ENCODE measurements at regions not wholly inside any gene's neighbourhood (a gene's known extent, or its start where the extent isn't known, plus 50 kb on each side); places are given as distances from the start of the nearest gene placed in this dataset.

GRCh38 chr12:77274926-77275325 is 209.6 kb upstream of the E2F7 start:
- no peak for TF ChIP-seq NFE2L2 (IDR thresholded peaks at IDR 0.05; ENCODE audit: low read depth, low read length)
- no peak for TF ChIP-seq CTCF (conservative IDR thresholded peaks at IDR 0.05; ENCODE audit: low read depth, low read length)
- no peak for TF ChIP-seq POLR2A (IDR thresholded peaks at IDR 0.05; ENCODE audit: low read depth, low read length)
- TF ChIP-seq CEBPB (IDR thresholded peaks at IDR 0.05; ENCODE audit: low read depth, low read length): no peak
- no peak for TF ChIP-seq RFX5 (IDR thresholded peaks at IDR 0.05; ENCODE audit: low read depth, low read length)
- TF ChIP-seq CHD1 (IDR thresholded peaks at IDR 0.05; ENCODE audit: low read depth, low read length): no peak
- TF ChIP-seq RAD21 (IDR thresholded peaks at IDR 0.05; ENCODE audit: low read length): no peak
- no peak for TF ChIP-seq MXI1 (IDR thresholded peaks at IDR 0.05; ENCODE audit: borderline replicate concordance, low read depth, low read length)
- TF ChIP-seq SMC3 (IDR thresholded peaks at IDR 0.05; ENCODE audit: low read depth, low read length): no peak
- TF ChIP-seq MAZ (IDR thresholded peaks at IDR 0.05; ENCODE audit: borderline replicate concordance, low read depth, low read length): no peak
- TF ChIP-seq ELK1 (IDR thresholded peaks at IDR 0.05; ENCODE audit: borderline replicate concordance, low read depth, low read length): no peak
- no peak for TF ChIP-seq BHLHE40 (IDR thresholded peaks at IDR 0.05; ENCODE audit: low read depth, low read length)
- no peak for TF ChIP-seq USF2 (IDR thresholded peaks at IDR 0.05; ENCODE audit: low read depth, low read length)
- TF ChIP-seq MAFK (IDR thresholded peaks at IDR 0.05; ENCODE audit: low read depth, low read length): no peak

All from IMR-90 (cell line).